ENCODE measurements at regions not wholly inside any gene's neighbourhood (a gene's known extent, or its start where the extent isn't known, plus 50 kb on each side); places are given as distances from the start of the nearest gene placed in this dataset.

- H3K27ac Mint-ChIP-seq (ENCODE audit: unreplicated experiment) = no peak overlapping the region
Observed at GRCh38 chrX:25198891-25199290, 183.1 kb upstream of the ARX start.

GRCh38 chrX:25198253-25198652 lies 182.5 kb upstream of the ARX start:
- H3K9me3 Mint-ChIP-seq (ENCODE audit: unreplicated experiment) = no peaks in the 10 kb centered on the region
- H3K4me3 Mint-ChIP-seq (ENCODE audit: unreplicated experiment) = no peak overlapping the region
- TF ChIP-seq CTCF (IDR thresholded peaks at IDR 0.05) = no peak
- H3K36me3 Mint-ChIP-seq (ENCODE audit: unreplicated experiment) = no peaks in the 10 kb centered on the region
- H3K27me3 Mint-ChIP-seq (ENCODE audit: unreplicated experiment) = no peaks in the 10 kb centered on the region
- DNase-seq (ENCODE audit: extremely low spot score, unreplicated experiment) = no peak
- H3K4me1 Mint-ChIP-seq (ENCODE audit: unreplicated experiment) = no peaks in the 10 kb centered on the region
- H3K27ac Mint-ChIP-seq (ENCODE audit: unreplicated experiment) = no peak overlapping the region

More at GRCh38 chrX:25198891-25199290, 183.1 kb upstream of the ARX start:
- DNase-seq (ENCODE audit: extremely low spot score, unreplicated experiment) = no peak
- no peaks in the 10 kb centered on the region for H3K27me3 Mint-ChIP-seq (ENCODE audit: unreplicated experiment)
- no peaks in the 10 kb centered on the region for H3K36me3 Mint-ChIP-seq (ENCODE audit: unreplicated experiment)
- no peaks in the 10 kb centered on the region for H3K9me3 Mint-ChIP-seq (ENCODE audit: unreplicated experiment)
- no peaks in the 10 kb centered on the region for H3K4me1 Mint-ChIP-seq (ENCODE audit: unreplicated experiment)
- no peak for TF ChIP-seq CTCF (IDR thresholded peaks at IDR 0.05)
- no peak overlapping the region for H3K4me3 Mint-ChIP-seq (ENCODE audit: unreplicated experiment)

- no peak overlapping the region for H3K27ac Mint-ChIP-seq (ENCODE audit: unreplicated experiment)
- no peaks in the 10 kb centered on the region for H3K27me3 Mint-ChIP-seq (ENCODE audit: unreplicated experiment)
- no peaks in the 10 kb centered on the region for H3K36me3 Mint-ChIP-seq (ENCODE audit: unreplicated experiment)
- DNase-seq (ENCODE audit: extremely low spot score, unreplicated experiment) = no peak
- H3K4me1 Mint-ChIP-seq (ENCODE audit: unreplicated experiment) = no peaks in the 10 kb centered on the region
- no peak overlapping the region for H3K4me3 Mint-ChIP-seq (ENCODE audit: unreplicated experiment)
- H3K9me3 Mint-ChIP-seq (ENCODE audit: unreplicated experiment) = no peaks in the 10 kb centered on the region
- no peak for TF ChIP-seq CTCF (IDR thresholded peaks at IDR 0.05)
Observed at GRCh38 chrX:25196221-25196620, 180.5 kb upstream of the ARX start.

GRCh38 chrX:25191403-25191802 lies 175.6 kb upstream of the ARX start:
- Mint-ChIP-seq H3K9me3 (ENCODE audit: unreplicated experiment) (peaks cover 8% of the 10 kb centered on the region), H3K27ac (ENCODE audit: unreplicated experiment) (no peak overlapping the region), H3K4me1 (ENCODE audit: unreplicated experiment) (no peaks in the 10 kb centered on the region), H3K36me3 (ENCODE audit: unreplicated experiment) (no peaks in the 10 kb centered on the region), H3K4me3 (ENCODE audit: unreplicated experiment) (no peak overlapping the region), H3K27me3 (ENCODE audit: unreplicated experiment) (no peaks in the 10 kb centered on the region)
- no peak for DNase-seq (ENCODE audit: extremely low spot score, unreplicated experiment)
- TF ChIP-seq CTCF (IDR thresholded peaks at IDR 0.05) = no peak

GRCh38 chrX:25181775-25182174 lies 166.0 kb upstream of the ARX start:
- Mint-ChIP-seq H3K4me1 (ENCODE audit: unreplicated experiment) (no peaks in the 10 kb centered on the region), H3K27me3 (ENCODE audit: unreplicated experiment) (peaks cover 4% of the 10 kb centered on the region), H3K4me3 (ENCODE audit: unreplicated experiment) (no peak overlapping the region), H3K27ac (ENCODE audit: unreplicated experiment) (no peak overlapping the region), H3K9me3 (ENCODE audit: unreplicated experiment) (no peaks in the 10 kb centered on the region), H3K36me3 (ENCODE audit: unreplicated experiment) (no peaks in the 10 kb centered on the region)
- no peak for DNase-seq (ENCODE audit: extremely low spot score, unreplicated experiment)
- TF ChIP-seq CTCF (IDR thresholded peaks at IDR 0.05) = no peak

All from osteocyte (in vitro differentiated cells).